ENCODE measurements at regions not wholly inside any gene's neighbourhood (a gene's known extent, or its start where the extent isn't known, plus 50 kb on each side); places are given as distances from the start of the nearest gene placed in this dataset.

DNA sequence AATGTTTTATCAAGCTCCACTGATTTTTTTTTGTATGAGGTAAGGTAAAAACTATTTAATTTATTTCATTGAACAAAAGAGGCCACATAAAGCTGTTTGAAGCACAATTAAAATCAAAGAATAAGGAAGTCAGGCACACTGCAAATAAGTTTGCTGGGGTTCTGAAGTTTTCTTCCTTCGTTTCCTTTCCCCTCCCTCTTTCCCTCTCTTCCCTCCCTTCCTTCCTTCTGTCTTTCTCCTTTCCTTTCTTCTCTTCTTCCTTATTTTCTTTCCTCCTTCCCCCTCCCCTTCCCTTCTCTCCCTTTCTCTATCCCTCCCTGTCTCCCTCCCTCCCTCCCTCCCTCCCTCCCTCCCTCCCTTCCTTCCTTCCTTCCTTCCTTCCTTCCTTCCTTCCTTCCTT lies 78.7 kb downstream of the ALX1 start:
- Histone ChIP-seq H3K27ac (no peak overlapping the region), H3K4me1 (replicated peaks; ENCODE audit: insufficient read depth) (peaks cover 11% of the 10 kb centered on the region; the same call in 1 of the 2 replicates), H2AFZ (no peak overlapping the region), H3K4me2 (no peak overlapping the region), H3K36me3 (ENCODE audit: low read depth) (no peaks in the 10 kb centered on the region), H3K9me3 (ENCODE audit: insufficient read depth, low read depth) (no peaks in the 10 kb centered on the region), H3K79me2 (ENCODE audit: low read depth) (no peaks in the 10 kb centered on the region), H4K20me1 (ENCODE audit: insufficient read depth) (no peaks in the 10 kb centered on the region), H3K27me3 (ENCODE audit: insufficient read depth, low read depth) (no peaks in the 10 kb centered on the region), H3K9me2 (ENCODE audit: insufficient read depth) (no peaks in the 10 kb centered on the region), H3K4me3 (no peak overlapping the region), H3F3A (ENCODE audit: insufficient read depth, low read depth) (no peaks in the 10 kb centered on the region)
- DNase-seq, result no peak
- no peak for TF ChIP-seq EZH2 (IDR thresholded peaks at IDR 0.05; ENCODE audit: low read depth)
- no peak for TF ChIP-seq CTCF (conservative IDR thresholded peaks at IDR 0.05)
- CTCF ChIA-PET, result no interaction called here
- POLR2A ChIA-PET (ENCODE audit: unreplicated experiment), result no interaction called here
- no TSS peak for BruUV-seq (replicated peaks)
- intact Hi-C loops (cut with micrococcal nuclease; ENCODE audit: unreplicated experiment), result no loop called here

GRCh38 chr12:85363382-85364190 lies 83.6 kb downstream of the ALX1 start:
- no peak overlapping the region for H3K27ac ChIP-seq
- POLR2A ChIA-PET (ENCODE audit: unreplicated experiment), result no interaction called here

DNA sequence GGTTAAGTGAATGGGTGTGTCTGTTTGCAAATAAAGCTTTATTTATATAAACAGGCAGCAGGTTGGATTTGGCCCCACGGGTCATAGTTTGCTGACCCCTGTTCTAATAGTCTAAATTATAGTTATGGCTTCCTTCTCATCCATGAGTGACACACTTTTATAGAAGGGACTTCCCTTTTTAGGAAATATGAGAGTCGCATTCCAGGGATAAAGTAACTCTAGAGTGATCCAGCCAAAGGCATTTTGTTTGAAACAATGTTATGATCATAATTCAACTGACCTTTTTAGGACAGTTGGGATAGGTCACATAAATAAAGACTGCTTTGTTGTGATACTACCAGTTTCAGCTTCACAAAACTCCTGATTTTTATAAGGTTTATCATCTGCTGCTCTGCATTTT lies 87.9 kb downstream of the ALX1 start:
- Histone ChIP-seq H3K79me2 (ENCODE audit: low read depth) (no peaks in the 10 kb centered on the region), H3K27ac (no peak overlapping the region), H3K27me3 (ENCODE audit: insufficient read depth, low read depth) (no peaks in the 10 kb centered on the region), H3K36me3 (ENCODE audit: low read depth) (no peaks in the 10 kb centered on the region), H3K9me3 (ENCODE audit: insufficient read depth, low read depth) (no peaks in the 10 kb centered on the region; the same call in 1 of the 2 replicates), H2AFZ (no peak overlapping the region), H3K4me1 (replicated peaks; ENCODE audit: insufficient read depth) (no peaks in the 10 kb centered on the region), H3K4me3 (no peak overlapping the region), H3K4me2 (no peak overlapping the region), H3F3A (ENCODE audit: insufficient read depth, low read depth) (no peaks in the 10 kb centered on the region), H4K20me1 (ENCODE audit: insufficient read depth) (no peaks in the 10 kb centered on the region), H3K9me2 (ENCODE audit: insufficient read depth) (no peaks in the 10 kb centered on the region)
- CTCF ChIA-PET, result no interaction called here
- TF ChIP-seq CTCF (conservative IDR thresholded peaks at IDR 0.05) (no peak), EZH2 (IDR thresholded peaks at IDR 0.05; ENCODE audit: low read depth) (no peak)
- POLR2A ChIA-PET (ENCODE audit: unreplicated experiment), result no interaction called here
- intact Hi-C loops (cut with micrococcal nuclease; ENCODE audit: unreplicated experiment), result no loop called here
- no peak for DNase-seq
- no TSS peak for BruUV-seq (replicated peaks)

More at GRCh38 chr12:85363382-85364190, 83.6 kb downstream of the ALX1 start:
- BruUV-seq (replicated peaks), result no TSS peak
- no peak for DNase-seq
- Histone ChIP-seq H3K4me3 (no peak overlapping the region), H3K9me2 (ENCODE audit: insufficient read depth) (no peaks in the 10 kb centered on the region), H3K4me2 (no peak overlapping the region), H3K27me3 (ENCODE audit: insufficient read depth, low read depth) (no peaks in the 10 kb centered on the region), H3K9me3 (ENCODE audit: insufficient read depth, low read depth) (no peaks in the 10 kb centered on the region), H3K79me2 (ENCODE audit: low read depth) (no peaks in the 10 kb centered on the region), H2AFZ (no peak overlapping the region), H3K36me3 (ENCODE audit: low read depth) (no peaks in the 10 kb centered on the region), H3K4me1 (replicated peaks; ENCODE audit: insufficient read depth) (no peaks in the 10 kb centered on the region), H3F3A (ENCODE audit: insufficient read depth, low read depth) (no peaks in the 10 kb centered on the region), H4K20me1 (ENCODE audit: insufficient read depth) (no peaks in the 10 kb centered on the region)
- TF ChIP-seq EZH2 (IDR thresholded peaks at IDR 0.05; ENCODE audit: low read depth) (no peak), CTCF (conservative IDR thresholded peaks at IDR 0.05) (no peak)
- intact Hi-C loops (cut with micrococcal nuclease; ENCODE audit: unreplicated experiment), result no loop called here
- CTCF ChIA-PET, result no interaction called here

All from PC-9 (cell line).